ENCODE measurements at regions not wholly inside any gene's neighbourhood (a gene's known extent, or its start where the extent isn't known, plus 50 kb on each side); places are given as distances from the start of the nearest gene placed in this dataset.

GRCh38 chr3:13207975-13208705 lies 134.9 kb upstream of the IQSEC1 start:
- DNase-seq, result no peak

- DNase-seq, result no peak
Observed at GRCh38 chr3:13207578-13207922, 134.3 kb upstream of the IQSEC1 start.

- DNase-seq, result no peak
Observed at GRCh38 chr3:13206799-13207577, 133.8 kb upstream of the IQSEC1 start.

- no peak for DNase-seq
Observed at GRCh38 chr3:13205567-13206143, 132.4 kb upstream of the IQSEC1 start.

- DNase-seq, result no peak
Observed at GRCh38 chr3:13204177-13204581, 130.9 kb upstream of the IQSEC1 start.

GRCh38 chr3:13203398-13204176 lies 130.4 kb upstream of the IQSEC1 start:
- no peak for DNase-seq

- no peak for DNase-seq
Observed at GRCh38 chr3:13202744-13203397, 129.6 kb upstream of the IQSEC1 start.

- no peak for DNase-seq
Observed at GRCh38 chr3:13201851-13202250, 128.6 kb upstream of the IQSEC1 start.

- no peak for DNase-seq
Observed at GRCh38 chr3:13200946-13201345, 127.7 kb upstream of the IQSEC1 start.

- no peak for DNase-seq
Observed at GRCh38 chr3:13200465-13200864, 127.2 kb upstream of the IQSEC1 start.

- DNase-seq, result no peak
Observed at GRCh38 chr3:13199899-13200451, 126.7 kb upstream of the IQSEC1 start.

- no peak for DNase-seq
Observed at GRCh38 chr3:13199006-13199776, 126.0 kb upstream of the IQSEC1 start.

GRCh38 chr3:13198264-13198879 lies 125.1 kb upstream of the IQSEC1 start:
- no peak for DNase-seq

GRCh38 chr3:13197795-13198194 lies 124.6 kb upstream of the IQSEC1 start:
- no peak for DNase-seq

- DNase-seq, result no peak
Observed at GRCh38 chr3:13197281-13197680, 124.1 kb upstream of the IQSEC1 start.

GRCh38 chr3:13195374-13195773 lies 122.1 kb upstream of the IQSEC1 start:
- no peak for DNase-seq

- no peak for DNase-seq
Observed at GRCh38 chr3:13194285-13195209, 121.3 kb upstream of the IQSEC1 start.

GRCh38 chr3:13193320-13194284 lies 120.4 kb upstream of the IQSEC1 start:
- DNase-seq, result no peak
